Lung microvascular endothelial cell (primary cell): ENCODE measurements at regions not wholly inside any gene's neighbourhood (a gene's known extent, or its start where the extent isn't known, plus 50 kb on each side); places are given as distances from the start of the nearest gene placed in this dataset.

Experiments
- DNase-seq, 2 donors: peaks; one replicate each; pipeline versions ENCODE4 v3.0.0 to v3.0.0-alpha.2; 2010; ENCODE audit warnings: low read depth in 2 of 2

DNA sequence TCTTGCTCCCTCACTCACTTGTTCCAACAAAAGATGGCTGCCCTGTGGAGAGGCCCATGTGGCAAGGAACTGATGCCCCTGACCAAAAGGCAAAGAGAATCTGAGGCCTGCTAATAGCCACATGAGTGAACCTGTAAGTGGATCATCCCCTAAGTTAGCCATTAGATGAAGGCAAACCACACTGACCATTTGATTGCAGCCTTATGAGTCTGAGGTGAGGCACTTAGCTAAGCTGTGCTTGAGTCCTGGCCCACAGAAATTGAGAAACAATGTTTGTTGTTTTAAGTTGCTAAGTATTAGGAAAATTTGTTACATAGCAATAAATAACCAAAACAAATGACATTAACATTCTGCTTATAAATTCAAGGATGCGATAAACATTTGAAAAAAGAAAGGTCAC lies 100.1 kb upstream of the BET1 start:
- no peak for DNase-seq

DNA sequence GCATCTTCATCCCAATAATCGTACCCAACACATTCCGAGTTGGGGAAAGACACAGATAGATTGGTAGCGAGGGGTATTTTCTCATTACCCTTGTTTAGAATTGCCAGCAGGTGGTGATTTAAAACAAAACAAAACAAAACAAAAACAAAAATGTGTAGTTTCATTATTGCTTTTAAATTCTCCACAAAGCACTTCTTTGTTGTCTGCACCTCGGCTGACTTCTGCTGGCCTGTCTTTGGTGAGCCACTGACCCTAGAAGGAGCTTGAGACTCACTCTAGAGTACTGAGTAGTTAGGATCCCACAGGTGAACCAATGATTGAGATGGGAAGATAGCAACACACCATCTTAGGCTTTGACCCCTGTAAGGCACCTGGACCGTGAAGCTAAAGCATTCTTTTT lies 105.4 kb upstream of the BET1 start:
- DNase-seq, result no peak

DNA sequence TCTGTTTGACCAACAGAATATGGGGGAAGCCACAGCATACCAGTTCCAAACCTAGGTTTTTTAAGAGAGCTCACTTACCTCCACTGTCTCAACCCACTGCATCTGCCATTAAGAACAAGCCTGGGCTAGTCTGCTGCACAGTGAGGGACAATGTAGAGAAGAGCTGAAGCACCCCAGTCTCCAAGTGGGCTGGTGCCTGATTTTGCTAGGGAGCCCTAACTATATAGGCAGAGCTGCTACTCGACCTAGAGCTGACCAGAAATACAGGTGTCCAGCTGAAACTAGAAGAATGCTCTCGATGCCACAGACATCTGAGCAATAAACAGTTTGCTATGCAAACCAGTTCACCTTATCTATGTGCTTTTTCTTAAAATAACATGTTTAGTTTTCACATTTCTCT lies 106.9 kb upstream of the BET1 start:
- no peak for DNase-seq

DNA sequence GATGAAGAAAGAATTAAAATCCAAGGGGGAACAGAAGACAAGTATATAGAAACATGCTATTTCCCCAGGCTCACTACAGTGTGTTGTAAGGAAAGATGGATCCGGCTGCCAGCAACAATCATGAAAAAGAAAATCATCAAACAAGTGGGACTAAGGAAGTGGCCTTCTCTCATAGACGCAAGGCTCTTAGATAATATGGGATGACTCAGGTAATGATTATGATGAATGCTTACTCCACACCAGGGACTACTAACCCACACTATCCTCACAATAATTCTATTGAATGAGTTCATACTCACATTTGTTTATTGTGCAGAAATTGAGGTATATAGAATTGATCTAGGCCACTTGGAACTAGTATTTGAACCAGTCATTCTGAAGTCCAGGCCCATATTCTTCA lies 111.2 kb upstream of the BET1 start:
- peak in 1 of 2 donors; percentile 12 for DNase-seq

DNA sequence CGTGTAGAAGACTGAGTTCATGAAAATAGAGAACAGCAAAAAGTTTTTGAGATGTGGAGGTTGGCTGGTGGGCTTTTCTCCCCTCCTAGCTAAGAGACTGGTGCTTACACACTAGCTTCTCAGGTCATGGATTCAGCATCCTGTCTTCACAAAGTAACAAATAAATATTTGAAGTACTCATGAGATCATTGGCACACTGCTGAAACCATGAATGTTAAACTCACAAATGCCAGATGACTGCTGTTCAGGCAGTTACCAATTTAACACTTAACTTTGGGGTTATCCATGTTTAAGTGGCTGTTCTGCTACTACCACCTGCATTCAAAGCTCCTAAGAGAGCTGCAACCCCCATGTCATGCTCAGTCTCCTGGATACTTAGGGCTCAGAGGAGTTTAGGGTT lies 119.0 kb upstream of the BET1 start:
- DNase-seq, result no peak

DNA sequence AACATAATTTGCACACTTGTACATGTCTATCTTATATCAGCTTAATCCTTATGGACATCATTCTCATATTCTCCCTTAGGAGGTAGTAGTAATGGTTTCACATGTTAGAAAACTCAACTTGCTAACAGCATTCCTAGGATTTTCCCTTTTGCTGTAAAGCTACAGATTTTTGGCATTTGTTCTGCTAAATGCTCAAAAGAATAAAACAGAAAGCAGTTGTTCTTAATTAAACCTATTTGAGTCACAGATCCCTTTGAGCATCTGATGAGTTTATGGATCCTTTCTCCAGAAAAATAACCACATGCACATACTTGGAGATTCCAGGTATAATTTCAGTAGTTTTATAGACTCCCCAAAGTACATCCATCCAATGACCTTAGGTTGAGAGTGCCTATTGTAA lies 122.9 kb upstream of the BET1 start:
- no peak for DNase-seq

DNA sequence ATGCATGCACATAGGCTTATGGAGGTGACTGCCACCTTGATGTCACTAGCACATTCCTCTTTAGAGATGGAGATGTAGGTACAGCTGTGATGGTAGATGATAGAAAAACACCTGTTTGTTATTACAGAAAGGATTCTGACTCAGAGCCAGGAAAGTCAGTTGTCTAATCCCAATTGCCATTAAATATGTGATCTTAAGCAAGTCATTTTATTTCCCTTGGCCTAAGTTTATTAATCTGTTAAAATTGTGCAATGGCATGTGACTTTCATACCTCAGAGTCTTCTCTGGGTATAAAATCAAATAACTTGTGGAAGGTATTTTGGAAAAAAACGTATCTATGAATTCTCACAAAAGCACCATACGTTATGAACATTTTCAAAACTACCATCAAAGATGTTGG lies 123.9 kb upstream of the BET1 start:
- DNase-seq, result no peak

DNA sequence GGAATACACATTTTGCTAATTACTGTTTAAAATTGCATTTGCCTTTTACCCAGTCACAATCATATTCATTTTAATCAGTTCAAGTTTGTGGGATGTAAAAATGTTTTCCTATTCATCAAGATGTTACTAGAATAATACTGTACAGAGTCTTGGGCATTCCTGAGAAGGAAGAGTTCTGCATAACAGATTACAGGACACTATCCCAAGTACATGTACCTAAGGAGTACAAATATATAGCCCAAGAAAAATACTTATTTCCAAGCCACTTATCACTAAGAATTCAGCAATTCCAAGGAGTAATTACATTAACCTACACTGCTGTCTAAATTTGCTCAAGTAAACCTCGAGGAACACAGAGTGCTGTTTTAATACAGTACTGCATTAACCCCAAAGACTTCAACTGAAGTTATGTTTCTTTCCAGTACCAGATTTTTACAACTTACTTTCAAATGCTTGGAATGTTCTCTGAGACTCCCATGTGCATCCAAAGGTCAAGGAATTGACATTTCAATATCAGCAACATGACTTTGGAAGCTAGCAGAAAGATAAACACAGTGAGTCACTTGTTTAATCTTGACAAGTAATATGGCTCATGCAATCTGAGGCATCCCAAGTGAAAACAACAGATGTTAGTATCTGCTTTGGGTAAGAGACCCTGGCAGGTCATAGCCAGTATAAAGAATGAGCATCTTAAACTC lies 125.4 kb upstream of the BET1 start:
- peak in 1 of 2 donors; percentile 86 for DNase-seq

DNA sequence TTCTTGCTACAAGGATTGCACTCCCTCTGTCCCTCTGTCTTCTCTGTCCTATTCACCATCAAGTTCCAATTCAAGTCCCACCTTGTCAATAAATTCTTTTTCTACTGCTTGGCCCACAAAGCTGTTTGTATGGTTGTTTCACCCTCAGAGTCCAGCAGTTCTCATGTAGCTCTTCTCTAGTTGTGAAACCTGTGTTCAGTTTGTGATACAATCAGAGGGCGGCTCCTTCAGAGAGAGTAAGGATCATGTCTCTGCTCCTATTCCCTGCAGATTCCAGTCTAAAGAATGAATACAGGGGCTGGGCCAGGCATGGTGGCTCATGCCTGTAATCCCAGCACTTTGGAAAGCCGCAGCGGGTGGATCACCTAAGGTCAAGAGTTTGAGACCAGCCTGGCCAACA lies 126.6 kb upstream of the BET1 start:
- no peak for DNase-seq

DNA sequence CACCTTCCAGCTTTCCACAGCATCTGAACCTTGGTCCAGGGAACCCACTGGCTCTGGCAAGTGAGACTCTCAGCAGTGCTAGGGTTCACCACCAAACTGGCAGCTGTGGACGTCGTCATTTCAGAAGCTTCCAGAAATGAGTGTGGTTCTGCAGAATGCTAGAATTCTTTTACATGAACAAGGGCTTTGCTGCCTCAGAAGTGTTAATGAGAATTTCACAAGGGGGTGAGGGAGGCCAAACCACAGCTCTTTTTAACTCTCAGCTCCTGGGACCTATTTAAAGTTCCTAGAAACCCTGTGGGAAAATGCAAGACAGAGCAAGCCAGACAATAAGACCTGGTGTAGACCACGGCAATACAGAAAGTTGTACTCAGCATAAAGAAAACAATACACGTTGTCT lies 129.3 kb upstream of the BET1 start:
- DNase-seq, result no peak

DNA sequence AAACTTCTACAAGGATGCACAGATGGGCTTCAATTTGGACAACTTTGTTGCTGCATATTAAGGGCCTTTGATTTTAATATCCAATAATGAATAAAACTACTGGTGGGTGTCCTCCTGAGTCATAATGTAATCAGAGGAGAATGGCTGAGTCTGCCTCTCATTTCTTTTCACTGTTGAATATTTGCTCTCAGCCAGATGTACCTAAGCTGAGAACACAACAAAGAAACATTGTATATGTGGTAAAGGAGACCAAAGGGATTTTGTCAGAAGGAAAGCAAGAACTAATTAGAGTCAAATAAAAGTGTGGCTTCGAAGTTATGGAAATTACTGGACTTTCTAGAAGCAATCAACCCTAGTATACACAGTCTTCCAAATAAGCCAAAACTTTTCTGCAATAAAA lies 131.0 kb upstream of the BET1 start:
- DNase-seq, result no peak

DNA sequence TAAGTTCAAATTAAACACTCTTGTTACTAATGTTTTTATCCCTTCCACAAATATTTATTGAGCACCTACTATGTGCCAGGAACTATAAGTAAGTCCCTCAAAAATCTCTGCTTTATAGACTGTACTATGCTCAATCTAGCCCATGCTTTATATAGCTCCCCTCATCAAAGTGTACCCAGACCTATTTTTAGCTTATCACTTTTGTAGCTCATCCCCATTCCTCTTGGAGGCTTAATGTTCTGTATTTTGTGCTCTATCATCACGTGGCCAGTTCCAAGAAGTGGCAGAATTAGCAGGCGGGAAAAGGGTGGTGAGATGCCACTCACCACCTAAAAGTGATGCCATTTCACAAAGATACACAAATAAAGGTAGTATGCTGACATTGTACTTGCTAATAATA lies 138.1 kb upstream of the BET1 start:
- DNase-seq, result no peak

DNA sequence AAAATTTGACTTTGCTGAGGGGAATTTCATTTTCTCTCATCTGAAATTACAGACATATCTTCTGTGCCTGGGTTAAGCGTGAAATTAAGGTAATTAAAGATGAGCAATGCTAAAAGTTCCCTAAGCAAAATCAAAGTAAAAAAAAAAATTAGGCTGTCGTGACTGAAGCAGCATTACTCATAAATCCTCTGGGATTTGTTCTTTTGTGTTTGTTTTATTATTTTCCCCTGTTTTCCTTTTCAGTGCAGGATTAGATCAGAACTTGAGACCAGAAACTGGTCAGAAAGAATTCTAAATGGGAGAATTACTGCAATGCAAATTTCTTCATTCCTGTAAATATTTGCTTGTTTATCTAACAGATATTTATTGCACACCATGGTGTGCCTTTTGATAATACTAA lies 141.4 kb upstream of the BET1 start:
- peak in 1 of 2 donors; percentile 37 for DNase-seq

DNA sequence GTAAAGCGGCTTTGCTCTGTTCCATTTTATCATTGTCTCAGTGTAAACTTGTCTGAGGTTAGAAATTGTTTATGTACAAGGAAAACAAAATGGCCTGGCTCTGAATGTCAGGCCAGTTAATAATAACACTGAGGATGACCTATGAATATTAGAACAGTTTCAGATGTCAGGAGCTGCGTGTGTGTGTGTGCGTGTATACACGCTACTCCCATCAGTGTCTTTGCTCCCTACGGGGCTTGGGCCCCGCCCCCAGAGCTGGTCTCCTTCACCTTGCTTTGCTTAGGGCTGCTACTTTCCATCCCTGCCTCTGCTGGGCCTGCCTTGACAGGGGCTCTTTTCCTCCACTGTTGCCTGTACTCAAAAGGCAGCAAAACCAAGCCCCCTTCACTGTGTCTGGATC lies 142.3 kb upstream of the BET1 start:
- no peak for DNase-seq

DNA sequence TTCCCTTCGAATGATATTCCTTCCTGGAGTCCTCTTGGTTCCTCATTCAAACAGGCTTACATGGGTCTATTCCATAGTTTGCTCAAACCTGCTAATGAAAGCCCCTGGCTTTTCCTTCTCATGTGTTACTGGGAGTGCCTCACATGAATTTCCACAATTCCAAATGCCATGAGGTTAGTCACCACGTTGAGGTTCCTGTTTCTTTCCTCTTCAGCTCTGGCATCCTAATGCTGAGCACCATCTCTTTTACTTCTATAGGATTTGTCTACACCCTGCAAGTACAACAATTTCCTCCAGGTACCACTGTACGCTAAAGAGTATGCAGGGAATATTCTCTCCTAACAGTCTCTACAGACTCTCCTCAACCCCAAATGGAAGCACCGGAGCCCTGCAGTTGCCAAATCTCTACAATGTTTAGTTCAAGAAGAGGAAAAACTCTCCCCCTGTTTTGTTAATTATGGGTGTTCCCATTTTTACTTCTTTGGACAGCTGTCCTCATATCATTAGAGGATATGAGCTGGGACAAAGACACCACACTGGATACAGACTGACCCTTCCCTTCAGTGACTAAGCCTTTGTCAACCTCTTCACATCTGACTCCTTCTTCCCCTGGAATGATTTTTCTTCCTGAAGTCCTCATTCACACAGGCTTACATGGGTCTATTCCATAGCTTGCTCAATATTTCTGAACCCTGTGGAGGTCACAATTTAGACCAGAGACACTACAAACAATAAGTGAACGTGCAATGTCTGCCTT lies 145.8 kb upstream of the BET1 start:
- DNase-seq, result peak in 1 of 2 donors; percentile 81

DNA sequence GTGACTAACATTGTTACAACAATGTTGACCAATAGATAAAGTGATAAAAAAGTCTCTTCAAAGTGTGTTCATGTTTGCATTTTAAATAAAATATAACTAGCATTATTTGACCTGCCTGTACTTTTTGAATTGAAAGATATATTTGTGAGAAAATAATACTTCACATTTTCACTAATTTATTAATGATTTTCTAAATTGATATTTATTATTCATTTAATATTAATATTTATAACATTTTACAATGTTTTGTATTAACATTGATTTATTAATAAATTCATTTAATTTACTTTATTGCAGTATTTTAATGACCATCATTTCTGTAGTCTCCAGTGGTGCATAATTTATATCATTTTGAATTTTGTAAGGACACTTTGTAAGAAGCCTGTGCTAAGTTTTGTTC lies 150.0 kb upstream of the BET1 start:
- no peak for DNase-seq

DNA sequence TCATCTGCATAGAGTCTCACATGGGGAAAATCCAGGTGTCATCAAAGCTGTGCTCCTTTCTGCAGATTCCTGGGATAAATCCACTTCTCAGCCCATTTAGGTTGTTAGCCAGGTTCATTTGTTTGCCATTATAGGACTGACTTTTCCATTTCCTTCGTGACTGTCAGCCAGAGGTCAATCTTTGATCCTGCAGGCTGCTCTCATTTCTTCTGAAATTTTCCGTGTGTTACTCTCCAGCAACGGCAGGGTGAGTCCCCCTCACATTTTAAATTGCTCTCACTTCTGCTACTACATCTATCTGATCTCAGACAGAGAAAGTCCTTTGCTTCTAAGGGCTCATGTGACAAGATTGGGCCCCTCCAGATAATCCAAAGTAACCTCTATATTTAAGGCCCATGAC lies 150.7 kb upstream of the BET1 start:
- peak in 1 of 2 donors; percentile 50 for DNase-seq

DNA sequence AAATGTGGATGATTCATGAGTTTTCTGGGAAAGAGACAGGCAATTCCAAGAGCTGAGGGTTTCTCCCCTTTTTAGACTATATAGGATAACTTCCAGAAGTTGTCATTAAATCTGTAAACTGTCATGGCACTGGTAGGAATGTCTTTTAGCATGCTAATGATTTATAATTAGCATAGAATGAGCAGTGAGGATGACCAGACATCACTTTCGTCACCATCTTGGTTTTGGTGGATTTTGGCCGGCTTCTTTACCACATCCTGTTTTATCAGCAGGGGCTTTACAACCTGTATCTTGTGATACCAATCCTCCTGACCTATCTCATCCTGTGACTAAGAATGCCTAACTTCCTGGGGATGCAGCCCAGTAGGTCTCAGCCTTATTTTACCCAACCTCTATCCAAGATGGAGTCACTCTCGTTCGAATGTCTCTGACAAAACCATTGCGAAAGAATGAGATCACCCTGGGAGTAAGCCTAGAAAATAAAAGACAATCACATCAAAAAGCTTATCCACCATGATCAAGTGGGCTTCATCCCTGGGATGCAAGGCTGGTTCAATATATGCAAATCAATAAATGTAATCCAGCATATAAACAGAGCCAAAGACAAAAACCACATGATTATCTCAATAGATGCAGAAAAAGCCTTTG lies 153.6 kb upstream of the BET1 start:
- DNase-seq, result peak in 1 of 2 donors; percentile 73

DNA sequence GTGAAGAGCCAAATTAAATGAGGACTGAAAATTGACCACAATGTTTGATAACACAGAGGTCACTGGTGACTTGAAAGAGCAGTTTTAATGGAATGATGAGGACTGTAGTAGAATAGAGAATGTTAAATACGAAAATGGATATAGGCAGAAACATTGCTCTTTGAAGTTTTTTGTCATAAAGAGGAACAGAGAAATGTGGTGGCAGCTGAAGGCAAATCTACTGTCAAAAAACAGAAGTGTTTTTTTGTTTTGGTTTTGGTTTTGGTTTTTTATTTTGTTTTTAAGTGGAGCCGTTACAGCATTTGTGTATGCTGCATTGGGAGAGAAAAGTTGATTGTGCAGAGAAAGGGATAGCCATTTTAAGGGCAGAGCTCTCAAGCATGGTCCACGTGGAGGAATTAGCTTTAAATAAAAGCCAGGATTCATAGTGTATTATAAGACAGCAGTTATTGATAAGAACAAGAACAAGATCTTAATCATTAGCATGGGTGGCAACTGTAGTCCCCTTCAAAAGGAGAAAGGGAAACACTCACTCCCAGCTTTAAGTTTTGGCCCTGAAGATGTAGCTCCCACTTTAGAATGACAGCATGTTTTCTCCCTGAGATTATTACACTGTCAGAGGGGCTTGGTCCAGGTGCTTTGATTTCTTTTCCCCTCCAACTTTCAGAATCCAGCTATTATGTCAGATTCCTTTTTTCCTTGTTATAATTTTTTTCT lies 156.7 kb upstream of the BET1 start:
- no peak for DNase-seq

DNA sequence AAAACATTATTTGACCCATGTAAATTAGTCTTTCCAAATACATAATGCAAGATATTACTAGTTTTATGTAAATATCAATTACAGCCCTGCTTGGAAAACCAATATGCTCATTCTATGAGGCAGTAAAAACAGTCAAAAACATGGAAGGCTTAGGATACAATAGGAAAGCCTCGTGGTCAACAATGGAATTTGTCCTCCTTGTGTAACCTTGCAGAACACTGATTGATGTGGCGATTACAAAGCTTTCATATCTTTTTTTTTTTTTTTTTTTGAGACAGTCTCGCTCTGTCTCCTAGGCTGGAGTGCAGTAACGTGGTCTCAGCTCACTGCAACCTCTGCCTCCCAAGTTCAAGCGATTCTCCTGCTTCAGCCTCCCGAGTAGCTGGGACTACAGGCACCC lies 157.3 kb upstream of the BET1 start:
- DNase-seq, result no peak

DNA sequence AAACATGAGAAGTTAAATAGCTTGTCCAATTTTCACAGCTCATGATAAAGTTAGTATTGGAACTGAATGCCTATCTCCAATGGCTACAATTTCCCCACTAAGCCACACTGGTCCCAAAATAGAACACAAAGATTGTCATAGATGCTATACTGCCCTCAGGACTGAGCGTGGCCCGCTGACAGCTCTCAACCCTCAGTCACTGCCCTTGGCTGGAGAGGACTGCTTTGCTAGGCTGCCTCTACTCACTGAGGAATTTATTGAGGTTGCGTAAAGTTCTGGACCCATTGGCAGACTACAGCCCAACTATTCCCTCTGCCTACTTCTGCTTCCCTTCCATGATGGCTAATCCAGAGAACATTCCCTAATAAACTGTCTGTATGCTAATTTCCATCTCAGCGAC lies 165.5 kb upstream of the BET1 start:
- no peak for DNase-seq

DNA sequence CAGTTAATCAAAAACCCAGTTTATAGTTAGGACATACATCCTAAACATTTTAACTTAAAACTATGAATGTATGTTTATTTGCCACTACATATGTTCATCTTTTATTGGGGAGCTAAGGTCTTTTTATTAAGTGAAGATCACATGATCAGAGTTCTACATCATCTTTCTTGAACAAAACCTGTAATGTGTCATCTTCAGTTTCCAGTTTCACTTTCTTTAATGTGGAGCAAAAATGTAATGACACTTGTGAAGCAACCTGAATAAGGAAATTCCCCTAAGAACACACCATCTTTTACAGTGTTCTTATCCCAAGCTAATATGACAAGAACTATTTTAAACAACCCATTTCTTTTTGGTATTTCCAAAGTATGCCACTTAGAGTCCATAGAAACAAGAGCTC lies 166.7 kb upstream of the BET1 start:
- DNase-seq, result no peak
